Activated CD4-positive, alpha-beta T cell treated with anti-CD3 and anti-CD28 coated beads, Interleukin-2, Interleukin-6, amounts not matched to agents 100 ng/mL and 50 ng/mL, durations not matched to agents 16 hours and 8 hours (primary cell): ENCODE measurements at regions not wholly inside any gene's neighbourhood (a gene's known extent, or its start where the extent isn't known, plus 50 kb on each side); places are given as distances from the start of the nearest gene placed in this dataset.
"Not testable (repeated sequence)": the region's sequence is repeated elsewhere in the genome, so short reads cannot be mapped to it uniquely, and the experiment has no call there.

Source experiments
- DNase-seq: peaks from one replicate; pipeline ENCODE4 v3.0.0-alpha.2; 2020

GRCh38 chr17:26881195-26881594, 412.7 kb upstream of the WSB1 start:
- DNase-seq, result not testable (repeated sequence)

DNA sequence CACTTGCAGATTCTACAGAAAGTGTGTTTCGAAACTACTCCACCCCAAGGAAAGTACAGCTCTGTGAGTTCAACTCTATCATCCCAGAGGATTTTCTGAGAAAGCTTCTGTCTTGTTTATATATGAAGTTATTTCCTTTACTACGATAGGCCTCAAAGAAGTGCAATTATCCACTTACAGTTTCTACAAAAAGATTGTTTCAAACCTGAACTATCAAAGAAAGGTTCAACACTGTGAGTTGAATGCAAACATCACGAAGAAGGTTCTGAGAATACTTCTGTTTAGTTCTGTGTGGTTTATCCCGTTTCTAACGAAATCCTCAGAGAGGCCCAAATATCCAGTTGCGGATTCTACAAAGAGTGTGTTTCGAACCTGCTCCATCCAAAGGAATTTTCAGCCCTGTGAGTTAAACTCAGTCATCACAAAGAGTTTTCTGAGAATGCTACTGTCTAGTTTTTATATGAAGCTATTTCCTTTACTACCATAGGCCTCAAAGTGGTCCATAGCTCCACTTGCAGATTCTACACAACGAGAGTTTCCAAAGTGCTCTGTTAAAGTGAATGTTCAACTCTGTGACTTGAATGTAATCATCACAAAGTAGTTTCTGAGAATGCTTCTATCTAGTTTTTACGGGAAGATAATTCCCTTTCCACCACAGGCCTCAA, 411.7 kb upstream of the WSB1 start:
- DNase-seq, result not testable (repeated sequence)

- not testable (repeated sequence) for DNase-seq
Measured at GRCh38 chr17:26883878-26884740, 409.8 kb upstream of the WSB1 start.

GRCh38 chr17:26884741-26885059, 409.2 kb upstream of the WSB1 start:
- not testable (repeated sequence) for DNase-seq

DNA sequence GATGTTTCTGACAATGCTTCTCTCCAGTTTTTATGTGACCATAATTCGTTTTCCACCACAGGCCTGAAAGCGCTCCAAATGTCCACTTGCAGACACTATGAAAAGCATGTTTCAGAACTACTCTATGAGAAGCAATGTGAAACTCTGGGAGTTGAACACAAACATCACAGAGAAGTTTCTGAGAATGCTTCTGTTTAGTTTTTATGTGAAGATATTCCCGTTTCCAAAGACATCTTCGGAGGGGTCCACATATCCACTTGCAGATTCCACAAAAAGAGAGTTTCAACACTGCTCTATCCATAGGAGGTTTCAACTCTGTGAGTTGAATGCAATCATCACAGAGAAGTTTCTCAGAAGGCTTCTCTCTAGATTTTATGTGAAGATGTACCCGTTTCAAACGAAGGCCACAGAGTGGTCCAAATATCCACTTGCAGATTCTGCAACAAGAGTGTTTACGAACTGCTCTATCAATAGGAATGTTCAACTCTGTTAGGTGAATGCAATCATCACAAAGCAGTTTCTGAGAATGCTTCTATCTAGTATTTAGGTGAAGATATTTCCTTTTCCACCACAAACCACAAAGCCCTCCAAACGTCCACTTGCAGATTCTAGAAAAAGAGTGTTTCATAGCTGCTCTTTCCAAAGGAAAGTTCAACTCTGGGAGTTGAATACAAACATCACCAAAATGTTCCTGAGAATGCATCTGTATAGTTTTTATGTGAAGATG, 408.5 kb upstream of the WSB1 start:
- DNase-seq, result peak; percentile 91
